ENCODE measurements at regions not wholly inside any gene's neighbourhood (a gene's known extent, or its start where the extent isn't known, plus 50 kb on each side); places are given as distances from the start of the nearest gene placed in this dataset.

GRCh38 chr2:100660851-100661584, 98.2 kb downstream of the PDCL3 start:
- Histone ChIP-seq H3K36me3 (no peaks in the 10 kb centered on the region), H3K27ac (no peak overlapping the region), H3K4me3 (no peak overlapping the region), H3K9me3 (no peaks in the 10 kb centered on the region), H3K4me1 (no peaks in the 10 kb centered on the region), H3K27me3 (no peaks in the 10 kb centered on the region)
- no peak for TF ChIP-seq CTCF (IDR thresholded peaks at IDR 0.05)
- no peak for DNase-seq (ENCODE audit: low spot score)

GRCh38 chr2:100662866-100663265, 100.1 kb downstream of the PDCL3 start:
- Histone ChIP-seq H3K27ac (no peak overlapping the region), H3K4me3 (no peak overlapping the region), H3K27me3 (no peaks in the 10 kb centered on the region), H3K36me3 (no peaks in the 10 kb centered on the region), H3K4me1 (no peaks in the 10 kb centered on the region), H3K9me3 (no peaks in the 10 kb centered on the region)
- DNase-seq (ENCODE audit: low spot score): no peak
- no peak for TF ChIP-seq CTCF (IDR thresholded peaks at IDR 0.05)

GRCh38 chr2:100664021-100664755, 101.4 kb downstream of the PDCL3 start:
- Histone ChIP-seq H3K27ac (no peak overlapping the region), H3K4me3 (no peak overlapping the region), H3K36me3 (no peaks in the 10 kb centered on the region), H3K9me3 (no peaks in the 10 kb centered on the region), H3K27me3 (no peaks in the 10 kb centered on the region), H3K4me1 (no peaks in the 10 kb centered on the region)
- no peak for DNase-seq (ENCODE audit: low spot score)
- TF ChIP-seq CTCF (IDR thresholded peaks at IDR 0.05): no peak

GRCh38 chr2:100664756-100665101, 101.9 kb downstream of the PDCL3 start:
- H3K9me3 ChIP-seq: no peaks in the 10 kb centered on the region
- DNase-seq (ENCODE audit: low spot score): no peak
- no peaks in the 10 kb centered on the region for H3K27me3 ChIP-seq
- H3K27ac ChIP-seq: no peak overlapping the region
- no peaks in the 10 kb centered on the region for H3K4me1 ChIP-seq
- no peak overlapping the region for H3K4me3 ChIP-seq
- no peaks in the 10 kb centered on the region for H3K36me3 ChIP-seq
- no peak for TF ChIP-seq CTCF (IDR thresholded peaks at IDR 0.05)

- no peaks in the 10 kb centered on the region for H3K36me3 ChIP-seq
- H3K4me3 ChIP-seq: no peak overlapping the region
- no peaks in the 10 kb centered on the region for H3K4me1 ChIP-seq
- H3K27ac ChIP-seq: no peak overlapping the region
- H3K27me3 ChIP-seq: no peaks in the 10 kb centered on the region
- no peaks in the 10 kb centered on the region for H3K9me3 ChIP-seq
- no peak for DNase-seq (ENCODE audit: low spot score)
- TF ChIP-seq CTCF (IDR thresholded peaks at IDR 0.05): no peak
These were observed 104.2 kb downstream of the PDCL3 start for GRCh38 chr2:100666996-100667395.

Measured in right atrium auricular region (tissue), 2 donors.